ENCODE measurements at regions not wholly inside any gene's neighbourhood (a gene's known extent, or its start where the extent isn't known, plus 50 kb on each side); places are given as distances from the start of the nearest gene placed in this dataset.

GRCh38 chr13:32840989-32841713, 175.1 kb upstream of the KL start:
- TF ChIP-seq, protein P1, sequence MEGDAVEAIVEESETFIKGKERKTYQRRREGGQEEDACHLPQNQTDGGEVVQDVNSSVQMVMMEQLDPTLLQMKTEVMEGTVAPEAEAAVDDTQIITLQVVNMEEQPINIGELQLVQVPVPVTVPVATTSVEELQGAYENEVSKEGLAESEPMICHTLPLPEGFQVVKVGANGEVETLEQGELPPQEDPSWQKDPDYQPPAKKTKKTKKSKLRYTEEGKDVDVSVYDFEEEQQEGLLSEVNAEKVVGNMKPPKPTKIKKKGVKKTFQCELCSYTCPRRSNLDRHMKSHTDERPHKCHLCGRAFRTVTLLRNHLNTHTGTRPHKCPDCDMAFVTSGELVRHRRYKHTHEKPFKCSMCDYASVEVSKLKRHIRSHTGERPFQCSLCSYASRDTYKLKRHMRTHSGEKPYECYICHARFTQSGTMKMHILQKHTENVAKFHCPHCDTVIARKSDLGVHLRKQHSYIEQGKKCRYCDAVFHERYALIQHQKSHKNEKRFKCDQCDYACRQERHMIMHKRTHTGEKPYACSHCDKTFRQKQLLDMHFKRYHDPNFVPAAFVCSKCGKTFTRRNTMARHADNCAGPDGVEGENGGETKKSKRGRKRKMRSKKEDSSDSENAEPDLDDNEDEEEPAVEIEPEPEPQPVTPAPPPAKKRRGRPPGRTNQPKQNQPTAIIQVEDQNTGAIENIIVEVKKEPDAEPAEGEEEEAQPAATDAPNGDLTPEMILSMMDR (IDR thresholded peaks at IDR 0.05) = no peak
- TF ChIP-seq POLR2A (IDR thresholded peaks at IDR 0.05) = no peak

All from testis (tissue), 2 donors.